CD4-positive, CD25-positive, alpha-beta regulatory T cell (primary cell): ENCODE measurements at regions not wholly inside any gene's neighbourhood (a gene's known extent, or its start where the extent isn't known, plus 50 kb on each side); places are given as distances from the start of the nearest gene placed in this dataset.

Experiments used
- ATAC-seq, 2 donors: fragments of 150-1000 bp; cut with Tn5 transposase; one replicate each; pipeline ENCODE4 v1.10.0; 2021; ENCODE audit warnings: low read depth in 2 of 2, moderate number of reproducible peaks in 2 of 2, moderate library complexity in 1 of 2
- DNase-seq, 3 donors: peaks; one replicate each; pipeline versions ENCODE4 v3.0.0 to v3.0.0-alpha.2; 2012 to 2022; ENCODE audit warnings: mixed read lengths in 1 of 3
- H3K27ac ChIP-seq: one replicate; pipeline ENCODE4 v1.7.0; 2013; ENCODE audit warnings: mild to moderate bottlenecking, low read length; ENCODE audit not compliant: insufficient read depth, poor library complexity, severe bottlenecking
- H3K27me3 ChIP-seq: one replicate; pipeline ENCODE4 v1.7.0; 2013; ENCODE audit warnings: low read length; ENCODE audit not compliant: control insufficient read depth, insufficient read depth
- H3K36me3 ChIP-seq: one replicate; pipeline ENCODE4 v1.7.0; 2013; ENCODE audit warnings: mild to moderate bottlenecking, low read length, moderate library complexity; ENCODE audit not compliant: control insufficient read depth, insufficient read depth
- H3K4me1 ChIP-seq: 2 replicates; pipeline ENCODE4 v1.7.0; 2013; ENCODE audit warnings: mild to moderate bottlenecking, low read length; ENCODE audit not compliant: insufficient read depth, control insufficient read depth, poor library complexity, severe bottlenecking
- H3K4me3 ChIP-seq: one replicate; pipeline ENCODE4 v1.7.0; 2013; ENCODE audit warnings: low read depth, mild to moderate bottlenecking, low read length, moderate library complexity
- H3K9me3 ChIP-seq, 2 experiments: 1 replicate in 1 of 2; 2 replicates in 1 of 2; pipeline ENCODE4 v1.7.0; 2013; ENCODE audit warnings: low read length in 2 of 2, mild to moderate bottlenecking in 1 of 2, moderate library complexity in 1 of 2; ENCODE audit not compliant: control insufficient read depth in 2 of 2
- H3K27ac Mint-ChIP-seq, 3 donors: one replicate each; pipeline ENCODE4 v1.8.0; 2020 to 2022; ENCODE audit warnings: mild to moderate bottlenecking in 3 of 3, mixed read lengths in 3 of 3, moderate library complexity in 2 of 3
- H3K27me3 Mint-ChIP-seq: one replicate; pipeline ENCODE4 v1.8.0; 2022; ENCODE audit warnings: mild to moderate bottlenecking, mixed read lengths
- H3K36me3 Mint-ChIP-seq: one replicate; pipeline ENCODE4 v1.8.0; 2020; ENCODE audit warnings: mixed read lengths
- H3K4me1 Mint-ChIP-seq, 4 donors: one replicate each; pipeline ENCODE4 v1.8.0; 2020 to 2022; ENCODE audit warnings: mixed read lengths in 4 of 4, mild to moderate bottlenecking in 1 of 4
- H3K4me3 Mint-ChIP-seq, 4 donors: one replicate each; pipeline ENCODE4 v1.8.0; 2020 to 2022; ENCODE audit warnings: mild to moderate bottlenecking in 4 of 4, mixed read lengths in 4 of 4, moderate library complexity in 3 of 4
- H3K9me3 Mint-ChIP-seq, 7 donors: one replicate each; pipeline ENCODE4 v1.8.0; 2020 to 2022; ENCODE audit warnings: mixed read lengths in 7 of 7, mild to moderate bottlenecking in 3 of 7, moderate library complexity in 2 of 7

DNA sequence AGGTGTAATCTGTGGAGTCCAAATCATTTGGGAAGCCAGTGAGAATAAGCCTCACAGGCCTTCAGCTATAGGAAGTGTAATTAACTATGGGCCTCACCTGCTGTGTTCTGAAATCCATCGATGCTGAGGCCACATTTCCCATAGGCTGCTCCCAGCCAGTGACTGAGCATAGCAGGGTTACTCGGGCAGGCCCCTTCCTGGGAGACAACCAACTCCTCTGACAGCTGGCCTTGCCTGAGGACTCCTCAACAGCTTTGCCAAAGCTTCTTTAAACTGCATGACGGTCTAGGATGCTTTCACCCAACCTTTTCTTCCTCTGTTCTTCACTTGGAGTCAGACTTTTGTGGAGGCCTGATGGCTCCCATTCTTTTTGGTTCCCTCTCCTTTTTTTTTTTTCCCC, 63.8 kb upstream of the SMNDC1 start:
- H3K9me3 Mint-ChIP-seq = peaks cover 0 to 2% (median 0%) of the 10 kb centered on the region in 7 donors
- ATAC-seq = no peak
- Histone ChIP-seq H3K9me3 (no peaks in the 10 kb centered on the region), H3K36me3 (no peaks in the 10 kb centered on the region), H3K4me1 (peaks cover 5% of the 10 kb centered on the region), H3K4me3 (no peak overlapping the region), H3K27me3 (no peaks in the 10 kb centered on the region), H3K27ac (no peak overlapping the region)
- no peaks in the 10 kb centered on the region for H3K27me3 Mint-ChIP-seq
- no peak for DNase-seq
- H3K27ac Mint-ChIP-seq = no peak overlapping the region
- no peaks in the 10 kb centered on the region for H3K36me3 Mint-ChIP-seq
- peaks cover 2 to 9% (median 6%) of the 10 kb centered on the region in 4 donors for H3K4me1 Mint-ChIP-seq
- no peak overlapping the region for H3K4me3 Mint-ChIP-seq

- Histone ChIP-seq H3K4me3 (no peak overlapping the region), H3K27ac (no peak overlapping the region), H3K9me3 (no peaks in the 10 kb centered on the region), H3K4me1 (no peaks in the 10 kb centered on the region), H3K27me3 (no peaks in the 10 kb centered on the region), H3K36me3 (no peaks in the 10 kb centered on the region)
- no peaks in the 10 kb centered on the region for H3K27me3 Mint-ChIP-seq
- no peaks in the 10 kb centered on the region for H3K9me3 Mint-ChIP-seq
- ATAC-seq (no peak), DNase-seq (no peak)
- no peaks in the 10 kb centered on the region for H3K36me3 Mint-ChIP-seq
- H3K4me3 Mint-ChIP-seq = no peak overlapping the region
- H3K4me1 Mint-ChIP-seq = peaks cover 0 to 2% (median 0%) of the 10 kb centered on the region in 4 donors
- H3K27ac Mint-ChIP-seq = no peak overlapping the region
These were observed 65.3 kb upstream of the SMNDC1 start for GRCh38 chr10:110370006-110370405.

DNA sequence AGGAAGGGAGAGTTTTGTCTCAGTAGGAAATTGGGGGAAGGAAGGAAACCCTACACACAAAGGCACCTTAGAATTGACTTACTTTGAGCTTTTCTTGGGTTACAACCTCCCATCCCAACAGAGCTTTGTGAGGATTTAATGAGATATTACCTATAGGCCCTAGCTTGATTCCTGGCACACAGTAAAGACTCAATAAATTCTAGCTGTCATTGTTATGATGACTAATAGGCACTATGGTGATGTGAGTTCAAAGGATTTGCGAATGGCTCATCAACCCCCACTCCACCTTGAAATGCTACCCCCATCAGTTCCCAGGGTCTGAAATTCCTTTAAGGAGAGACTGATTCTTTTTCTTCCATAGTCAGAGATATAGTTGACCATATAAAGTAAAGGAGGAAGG, 67.9 kb upstream of the SMNDC1 start:
- H3K27ac Mint-ChIP-seq = no peak overlapping the region
- H3K27me3 Mint-ChIP-seq = no peaks in the 10 kb centered on the region

DNA sequence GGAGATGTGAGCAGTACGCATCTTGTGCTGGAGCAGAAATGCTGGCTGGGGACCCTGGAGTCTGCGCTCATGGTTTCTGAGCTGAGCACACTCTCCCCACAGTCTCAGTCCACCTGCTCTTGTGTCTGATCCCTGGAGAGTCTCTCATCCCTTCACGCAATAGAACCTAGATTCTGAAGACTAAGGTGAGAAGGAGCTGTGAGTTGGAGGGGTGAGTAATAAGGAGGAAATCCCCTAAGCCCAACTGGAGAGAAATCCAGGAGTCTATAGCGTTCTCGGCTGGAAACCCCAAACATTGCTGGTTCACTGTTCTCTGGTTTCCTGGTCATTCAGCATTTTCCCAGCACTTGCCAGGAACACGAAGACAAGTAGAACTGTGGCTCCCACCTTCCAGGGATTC, 68.3 kb upstream of the SMNDC1 start:
- DNase-seq (no peak), ATAC-seq (no peak)
- Mint-ChIP-seq H3K27me3 (no peaks in the 10 kb centered on the region), H3K27ac (no peak overlapping the region), H3K4me3 (no peak overlapping the region), H3K36me3 (no peaks in the 10 kb centered on the region), H3K4me1 (peaks cover 0 to 2% (median 0%) of the 10 kb centered on the region in 4 donors), H3K9me3 (no peaks in the 10 kb centered on the region)
- Histone ChIP-seq H3K36me3 (no peaks in the 10 kb centered on the region), H3K27ac (no peak overlapping the region), H3K27me3 (no peaks in the 10 kb centered on the region), H3K4me1 (no peaks in the 10 kb centered on the region), H3K4me3 (no peak overlapping the region), H3K9me3 (no peaks in the 10 kb centered on the region)

More for the DNA sequence above, 67.9 kb upstream of the SMNDC1 start:
- Mint-ChIP-seq H3K4me3 (no peak overlapping the region), H3K4me1 (peaks cover 0 to 2% (median 0%) of the 10 kb centered on the region in 4 donors), H3K9me3 (no peaks in the 10 kb centered on the region), H3K36me3 (no peaks in the 10 kb centered on the region)
- DNase-seq (no peak), ATAC-seq (no peak)
- Histone ChIP-seq H3K27me3 (no peaks in the 10 kb centered on the region), H3K4me3 (no peak overlapping the region), H3K27ac (no peak overlapping the region), H3K36me3 (no peaks in the 10 kb centered on the region), H3K4me1 (no peaks in the 10 kb centered on the region), H3K9me3 (no peaks in the 10 kb centered on the region)

DNA sequence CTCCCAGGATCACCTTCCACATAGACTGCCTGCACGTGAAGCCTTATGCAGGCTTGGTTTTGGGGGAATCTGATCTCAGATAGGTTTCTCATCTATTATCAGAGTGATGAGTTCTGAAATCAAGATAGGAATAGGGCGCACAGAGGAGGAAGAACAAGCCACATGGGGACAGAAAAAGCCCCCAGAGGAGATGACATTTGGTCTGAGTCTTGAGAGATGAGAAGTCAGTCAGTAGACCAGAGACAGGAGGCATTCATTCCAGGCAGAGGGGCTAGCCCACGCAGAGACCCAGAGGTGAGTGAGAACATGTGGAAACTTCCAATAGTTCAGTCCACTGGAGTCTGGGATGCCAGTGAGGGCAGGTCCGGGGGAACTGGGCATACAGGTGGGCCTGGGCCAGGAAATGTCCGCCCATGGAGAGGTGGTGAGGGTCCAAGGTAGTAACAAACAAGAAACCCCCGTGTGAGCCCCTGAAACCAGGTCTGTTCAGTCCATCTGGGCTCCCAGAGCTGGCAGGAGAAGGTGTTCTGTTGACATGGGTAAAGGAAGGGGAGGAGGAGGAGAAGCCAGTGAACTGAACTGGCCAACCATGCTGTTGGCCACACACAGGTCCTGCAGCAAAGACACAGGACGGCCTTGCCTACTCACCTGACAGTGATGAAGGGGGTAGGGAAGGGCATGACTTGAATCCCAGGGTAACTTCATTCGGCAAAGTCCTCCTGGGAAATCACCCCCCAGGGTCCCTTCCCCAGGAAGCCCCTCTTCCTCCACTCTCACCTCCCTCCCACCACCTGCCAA, 69.3 kb upstream of the SMNDC1 start:
- no peak overlapping the region for H3K4me3 Mint-ChIP-seq

GRCh38 chr10:110375121-110375520, 70.4 kb upstream of the SMNDC1 start:
- no peak for DNase-seq
- no peak overlapping the region for H3K27ac Mint-ChIP-seq
- H3K36me3 Mint-ChIP-seq = no peaks in the 10 kb centered on the region
- no peak for ATAC-seq
- Histone ChIP-seq H3K4me1 (no peaks in the 10 kb centered on the region), H3K36me3 (no peaks in the 10 kb centered on the region), H3K27me3 (no peaks in the 10 kb centered on the region), H3K27ac (no peak overlapping the region), H3K4me3 (no peak overlapping the region), H3K9me3 (no peaks in the 10 kb centered on the region)
- H3K27me3 Mint-ChIP-seq = peaks cover 5% of the 10 kb centered on the region
- H3K4me1 Mint-ChIP-seq = peaks cover 0 to 2% (median 0%) of the 10 kb centered on the region in 4 donors
- no peak overlapping the region for H3K4me3 Mint-ChIP-seq
- no peaks in the 10 kb centered on the region for H3K9me3 Mint-ChIP-seq

More for the DNA sequence above, 69.3 kb upstream of the SMNDC1 start:
- Histone ChIP-seq H3K4me3 (no peak overlapping the region), H3K27ac (no peak overlapping the region), H3K9me3 (no peaks in the 10 kb centered on the region), H3K4me1 (no peaks in the 10 kb centered on the region), H3K36me3 (no peaks in the 10 kb centered on the region), H3K27me3 (no peaks in the 10 kb centered on the region)
- Mint-ChIP-seq H3K9me3 (no peaks in the 10 kb centered on the region), H3K27me3 (no peaks in the 10 kb centered on the region), H3K36me3 (no peaks in the 10 kb centered on the region), H3K4me1 (no peaks in the 10 kb centered on the region), H3K27ac (no peak overlapping the region)
- DNase-seq = no peak
- no peak for ATAC-seq

DNA sequence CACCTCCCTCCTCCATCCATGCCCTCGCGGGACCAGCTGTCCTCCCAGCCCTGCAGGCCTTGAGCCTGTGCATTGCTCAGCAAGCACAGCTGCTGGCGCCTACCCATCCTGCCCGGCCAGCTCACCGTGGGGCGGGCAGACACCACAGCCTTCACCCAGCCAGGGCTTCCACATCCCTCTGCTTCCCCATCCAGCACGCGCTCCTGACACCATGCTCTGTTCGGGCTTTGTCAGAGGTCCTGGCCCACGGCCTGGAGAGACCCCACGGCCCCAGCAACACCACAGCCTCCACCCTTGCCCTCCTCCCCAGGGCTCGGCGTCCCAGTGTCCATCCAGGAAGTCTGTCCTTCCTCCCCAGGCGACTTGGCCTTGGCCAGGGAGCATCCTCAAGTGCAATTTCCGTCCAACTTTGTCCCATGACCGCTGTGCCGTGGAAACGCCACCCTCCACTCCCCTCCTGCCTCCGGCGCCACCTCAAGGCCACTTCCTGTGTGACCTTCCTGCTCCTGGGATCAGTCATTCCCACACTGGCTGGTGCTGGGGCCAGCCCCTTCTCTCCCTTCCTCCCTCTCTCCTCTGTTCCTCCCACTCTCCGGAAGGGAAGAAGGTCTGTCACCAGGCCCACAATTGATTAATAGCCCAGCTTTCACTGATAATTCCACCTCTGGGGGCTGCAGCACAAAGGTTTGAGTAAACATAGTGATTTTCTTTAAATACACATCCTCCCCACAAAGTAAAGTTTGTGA, 71.5 kb upstream of the SMNDC1 start:
- no peak for DNase-seq
- no peaks in the 10 kb centered on the region for H3K27me3 ChIP-seq

More for the DNA sequence above, 71.5 kb upstream of the SMNDC1 start:
- Mint-ChIP-seq H3K27ac (no peak overlapping the region), H3K4me1 (peaks cover 0 to 2% (median 0%) of the 10 kb centered on the region in 4 donors), H3K36me3 (no peaks in the 10 kb centered on the region), H3K27me3 (peaks cover 7% of the 10 kb centered on the region), H3K4me3 (no peak overlapping the region), H3K9me3 (peaks cover 0 to 2% (median 0%) of the 10 kb centered on the region in 7 donors)
- Histone ChIP-seq H3K36me3 (no peaks in the 10 kb centered on the region), H3K9me3 (no peaks in the 10 kb centered on the region), H3K4me3 (no peak overlapping the region), H3K27ac (no peak overlapping the region), H3K4me1 (no peaks in the 10 kb centered on the region)
- ATAC-seq = no peak
